ENCODE measurements at regions not wholly inside any gene's neighbourhood (a gene's known extent, or its start where the extent isn't known, plus 50 kb on each side); places are given as distances from the start of the nearest gene placed in this dataset.

DNA sequence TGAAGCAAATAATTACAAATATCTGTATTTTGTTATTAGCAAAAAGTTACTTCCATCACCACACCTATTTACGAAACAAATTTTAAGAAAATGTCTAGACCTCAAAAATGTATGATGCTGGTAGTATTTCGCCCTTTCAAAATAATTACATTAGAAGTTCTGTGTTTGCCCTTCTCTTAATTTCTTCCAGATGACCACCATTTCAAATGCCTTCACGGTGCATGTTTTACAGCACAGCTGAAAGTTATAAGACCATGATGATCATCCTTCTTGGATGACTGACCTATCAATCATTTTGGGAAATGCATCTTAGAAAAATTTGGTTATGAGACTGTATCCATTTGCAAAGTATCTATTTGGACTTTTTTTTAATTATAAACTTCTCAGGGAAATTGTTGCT is 390.8 kb downstream of the SLITRK6 start:
- TF ChIP-seq, protein P1, sequence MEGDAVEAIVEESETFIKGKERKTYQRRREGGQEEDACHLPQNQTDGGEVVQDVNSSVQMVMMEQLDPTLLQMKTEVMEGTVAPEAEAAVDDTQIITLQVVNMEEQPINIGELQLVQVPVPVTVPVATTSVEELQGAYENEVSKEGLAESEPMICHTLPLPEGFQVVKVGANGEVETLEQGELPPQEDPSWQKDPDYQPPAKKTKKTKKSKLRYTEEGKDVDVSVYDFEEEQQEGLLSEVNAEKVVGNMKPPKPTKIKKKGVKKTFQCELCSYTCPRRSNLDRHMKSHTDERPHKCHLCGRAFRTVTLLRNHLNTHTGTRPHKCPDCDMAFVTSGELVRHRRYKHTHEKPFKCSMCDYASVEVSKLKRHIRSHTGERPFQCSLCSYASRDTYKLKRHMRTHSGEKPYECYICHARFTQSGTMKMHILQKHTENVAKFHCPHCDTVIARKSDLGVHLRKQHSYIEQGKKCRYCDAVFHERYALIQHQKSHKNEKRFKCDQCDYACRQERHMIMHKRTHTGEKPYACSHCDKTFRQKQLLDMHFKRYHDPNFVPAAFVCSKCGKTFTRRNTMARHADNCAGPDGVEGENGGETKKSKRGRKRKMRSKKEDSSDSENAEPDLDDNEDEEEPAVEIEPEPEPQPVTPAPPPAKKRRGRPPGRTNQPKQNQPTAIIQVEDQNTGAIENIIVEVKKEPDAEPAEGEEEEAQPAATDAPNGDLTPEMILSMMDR (IDR thresholded peaks at IDR 0.05): no peak
- no peak for TF ChIP-seq POLR2A (IDR thresholded peaks at IDR 0.05)
